ENCODE measurements at regions not wholly inside any gene's neighbourhood (a gene's known extent, or its start where the extent isn't known, plus 50 kb on each side); places are given as distances from the start of the nearest gene placed in this dataset.

DNA sequence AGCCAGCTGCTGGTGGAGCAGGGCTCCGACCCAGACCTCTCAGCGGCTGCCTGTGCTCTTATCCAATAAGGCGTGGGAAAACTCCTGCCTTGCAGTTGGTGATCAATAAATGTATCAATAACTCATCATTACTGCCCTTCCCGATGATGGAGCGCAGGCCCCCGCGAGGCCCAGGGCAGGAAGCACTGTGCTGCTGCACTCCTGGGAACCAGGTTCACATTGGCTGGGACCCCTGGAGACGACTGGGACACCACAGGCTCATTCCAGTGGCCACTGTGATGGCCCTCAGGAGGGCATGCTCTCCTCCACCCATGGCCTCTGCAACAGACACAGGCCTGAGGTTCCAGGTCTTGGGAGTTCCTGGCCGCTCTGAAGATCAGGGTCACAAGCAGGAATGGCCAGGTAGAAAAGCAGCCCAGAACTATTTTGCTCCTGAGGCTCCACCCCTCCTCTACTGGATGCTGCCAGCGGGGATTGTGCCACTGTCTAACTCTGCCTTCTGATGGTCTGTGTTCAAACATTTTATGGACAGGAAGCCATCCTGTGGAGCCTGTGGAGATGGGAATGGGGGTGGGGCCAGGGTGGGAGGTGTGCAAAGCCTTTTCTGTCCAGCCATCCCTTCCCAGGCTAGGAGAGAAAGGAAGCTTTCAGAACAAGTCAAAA, 287.4 kb upstream of the ZMIZ1 start:
- H3K27me3 Mint-ChIP-seq (ENCODE audit: low read depth) = peaks cover 10% of the 10 kb centered on the region
- no peaks in the 10 kb centered on the region for H3K4me1 Mint-ChIP-seq (ENCODE audit: low read depth)
- no peaks in the 10 kb centered on the region for H3K9me3 Mint-ChIP-seq
- no peak overlapping the region for H3K4me3 Mint-ChIP-seq
- intact Hi-C loops (cut with micrococcal nuclease) = no loop called here
- DNase-seq = no peak
- CTCF ChIA-PET = no interaction called here
- no peaks in the 10 kb centered on the region for H3K36me3 Mint-ChIP-seq (ENCODE audit: low read depth)
- no peak overlapping the region for H3K27ac Mint-ChIP-seq

DNA sequence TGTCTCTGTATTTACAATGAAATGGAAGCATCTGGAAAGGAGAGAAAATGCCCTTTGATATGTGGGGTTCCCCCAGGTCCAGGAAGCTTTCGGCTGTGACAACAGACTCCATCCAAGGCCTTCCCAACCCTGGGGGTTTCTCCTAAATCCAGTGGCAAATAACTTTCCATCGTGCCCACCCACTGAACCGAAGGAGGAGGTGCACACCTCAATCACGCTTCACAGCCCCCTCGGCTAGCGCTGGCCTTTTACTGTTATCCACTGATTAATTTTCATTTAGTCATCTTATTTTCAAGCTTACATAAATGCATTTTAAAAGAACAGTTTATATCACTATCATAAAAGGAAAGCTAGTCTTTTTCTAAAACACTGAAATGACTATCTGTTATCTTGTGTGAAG, 286.8 kb upstream of the ZMIZ1 start:
- H3K4me3 Mint-ChIP-seq = no peak overlapping the region
- H3K4me1 Mint-ChIP-seq (ENCODE audit: low read depth) = no peaks in the 10 kb centered on the region
- H3K36me3 Mint-ChIP-seq (ENCODE audit: low read depth) = no peaks in the 10 kb centered on the region
- H3K27me3 Mint-ChIP-seq (ENCODE audit: low read depth) = peaks cover 10% of the 10 kb centered on the region
- intact Hi-C loops (cut with micrococcal nuclease) = no loop called here
- no peak for DNase-seq
- no peaks in the 10 kb centered on the region for H3K9me3 Mint-ChIP-seq
- CTCF ChIA-PET = no interaction called here
- no peak overlapping the region for H3K27ac Mint-ChIP-seq

DNA sequence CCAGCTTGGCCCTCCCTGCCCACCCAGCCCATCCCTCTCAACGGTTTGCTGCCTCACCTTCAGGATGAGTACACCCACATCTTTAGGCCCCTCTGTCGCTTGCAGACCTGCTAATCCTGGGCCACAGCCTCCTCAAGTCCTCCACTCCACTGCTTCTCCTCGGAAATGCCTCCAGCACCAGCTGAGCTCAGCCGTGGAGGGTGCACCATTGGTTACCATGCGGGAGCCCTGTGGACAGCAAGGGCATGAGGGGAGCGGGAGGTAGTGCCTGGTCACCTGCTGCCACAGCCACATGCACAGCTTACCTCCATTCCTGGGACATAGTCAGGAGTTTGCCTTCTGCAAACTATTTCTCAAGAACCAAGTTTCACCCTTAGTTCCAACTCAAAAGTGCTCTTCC, 286.3 kb upstream of the ZMIZ1 start:
- DNase-seq = no peak
- no peak overlapping the region for H3K4me3 Mint-ChIP-seq
- no peaks in the 10 kb centered on the region for H3K36me3 Mint-ChIP-seq (ENCODE audit: low read depth)
- no peaks in the 10 kb centered on the region for H3K4me1 Mint-ChIP-seq (ENCODE audit: low read depth)
- peaks cover 10% of the 10 kb centered on the region for H3K27me3 Mint-ChIP-seq (ENCODE audit: low read depth)
- intact Hi-C loops (cut with micrococcal nuclease) = no loop called here
- CTCF ChIA-PET = no interaction called here
- no peaks in the 10 kb centered on the region for H3K9me3 Mint-ChIP-seq
- no peak overlapping the region for H3K27ac Mint-ChIP-seq

DNA sequence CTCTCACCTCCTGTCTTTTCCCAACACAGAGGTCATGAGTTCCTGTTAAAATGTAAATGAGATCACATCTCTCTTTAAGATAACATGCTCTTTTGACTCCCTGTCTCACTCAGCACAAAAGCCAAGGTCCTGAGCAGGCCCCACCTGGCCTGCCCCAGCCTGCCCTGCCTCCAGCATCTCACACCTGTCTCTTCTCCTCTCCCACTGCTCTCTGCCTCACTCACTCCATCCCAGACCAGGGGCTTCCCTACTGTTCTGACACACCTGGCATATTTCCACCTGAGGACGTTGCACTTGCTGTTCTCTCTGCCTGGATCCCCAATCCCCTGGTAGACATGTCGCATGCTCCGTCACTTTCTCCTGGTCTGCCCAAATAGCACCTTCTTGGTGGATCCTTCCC, 285.0 kb upstream of the ZMIZ1 start:
- Mint-ChIP-seq H3K4me3 (no peak overlapping the region), H3K4me1 (ENCODE audit: low read depth) (no peaks in the 10 kb centered on the region), H3K9me3 (no peaks in the 10 kb centered on the region), H3K36me3 (ENCODE audit: low read depth) (no peaks in the 10 kb centered on the region), H3K27me3 (ENCODE audit: low read depth) (peaks cover 10% of the 10 kb centered on the region), H3K27ac (no peak overlapping the region)
- intact Hi-C loops (cut with micrococcal nuclease) = no loop called here
- CTCF ChIA-PET = no interaction called here
- no peak for DNase-seq

DNA sequence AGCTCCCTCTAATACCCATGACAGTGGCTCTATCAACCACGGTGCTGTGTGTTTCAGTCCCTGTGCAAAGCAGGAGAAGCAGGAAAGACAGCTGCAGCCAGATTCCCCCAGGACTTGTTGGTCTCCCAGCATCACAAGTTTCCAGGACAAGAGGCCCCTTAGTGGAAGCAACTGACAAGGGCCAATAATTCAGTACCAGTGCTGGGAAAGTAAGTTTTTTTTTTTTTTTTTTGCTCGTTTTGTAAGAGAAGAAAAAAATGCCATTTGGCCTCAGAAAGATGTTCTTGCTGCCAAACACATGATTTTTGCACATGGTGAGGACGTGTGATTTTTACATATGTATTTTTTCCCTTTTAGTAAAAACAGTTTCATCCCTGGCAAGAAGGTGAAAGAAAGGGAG, 284.2 kb upstream of the ZMIZ1 start:
- CTCF ChIA-PET = no interaction called here
- intact Hi-C loops (cut with micrococcal nuclease) = no loop called here
- no peak overlapping the region for H3K27ac Mint-ChIP-seq
- no peak for DNase-seq
- no peaks in the 10 kb centered on the region for H3K9me3 Mint-ChIP-seq
- no peaks in the 10 kb centered on the region for H3K4me1 Mint-ChIP-seq (ENCODE audit: low read depth)
- no peak overlapping the region for H3K4me3 Mint-ChIP-seq
- no peaks in the 10 kb centered on the region for H3K36me3 Mint-ChIP-seq (ENCODE audit: low read depth)
- H3K27me3 Mint-ChIP-seq (ENCODE audit: low read depth) = peaks cover 10% of the 10 kb centered on the region

DNA sequence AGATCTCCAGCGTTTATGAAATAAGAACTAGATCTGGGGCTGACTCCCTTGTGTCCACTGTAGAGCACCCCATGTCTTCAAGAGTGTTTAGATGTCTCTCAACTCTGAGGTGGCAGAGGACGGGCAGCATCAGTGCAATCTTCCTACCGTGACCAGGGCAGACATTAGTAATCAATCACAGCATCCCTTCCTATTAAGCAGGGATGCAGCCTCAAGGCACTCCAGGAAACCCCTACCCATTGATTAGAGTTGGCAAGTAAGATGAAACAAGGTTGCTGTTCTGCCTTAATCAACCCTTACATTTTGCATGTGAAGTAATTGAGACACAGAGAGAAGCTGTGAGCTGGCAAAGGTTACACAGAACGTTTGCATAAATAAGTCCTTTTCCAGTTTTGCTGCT, 283.7 kb upstream of the ZMIZ1 start:
- DNase-seq = no peak
- Mint-ChIP-seq H3K36me3 (ENCODE audit: low read depth) (no peaks in the 10 kb centered on the region), H3K9me3 (no peaks in the 10 kb centered on the region), H3K4me1 (ENCODE audit: low read depth) (no peaks in the 10 kb centered on the region), H3K27me3 (ENCODE audit: low read depth) (peaks cover 10% of the 10 kb centered on the region), H3K27ac (no peak overlapping the region), H3K4me3 (no peak overlapping the region)
- intact Hi-C loops (cut with micrococcal nuclease) = no loop called here
- CTCF ChIA-PET = no interaction called here

DNA sequence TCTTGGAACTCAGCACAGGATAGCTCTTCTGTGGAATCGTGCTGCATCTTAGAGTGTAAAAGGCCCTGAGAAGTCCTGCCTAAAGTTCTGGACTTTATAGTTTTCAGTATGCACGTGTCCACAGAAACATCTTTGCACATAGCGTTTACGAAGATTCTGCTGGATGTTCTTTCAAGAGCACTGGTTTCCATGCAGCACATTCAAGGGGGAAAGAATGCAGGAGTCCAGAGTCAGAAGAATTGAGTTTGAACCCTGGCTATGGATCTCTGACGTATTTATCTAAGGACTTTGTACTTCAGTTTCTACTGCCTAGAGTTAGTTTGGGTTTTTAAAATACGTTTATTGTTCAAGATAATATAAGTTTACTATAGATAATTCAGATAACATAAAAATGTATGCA, 282.8 kb upstream of the ZMIZ1 start:
- intact Hi-C loops (cut with micrococcal nuclease) = no loop called here
- CTCF ChIA-PET = interaction anchor here (1.1 kb wide), 1 partner anchor 29 kb away, joined by 3 read pairs; no protein-coding TSS in a partner anchor

DNA sequence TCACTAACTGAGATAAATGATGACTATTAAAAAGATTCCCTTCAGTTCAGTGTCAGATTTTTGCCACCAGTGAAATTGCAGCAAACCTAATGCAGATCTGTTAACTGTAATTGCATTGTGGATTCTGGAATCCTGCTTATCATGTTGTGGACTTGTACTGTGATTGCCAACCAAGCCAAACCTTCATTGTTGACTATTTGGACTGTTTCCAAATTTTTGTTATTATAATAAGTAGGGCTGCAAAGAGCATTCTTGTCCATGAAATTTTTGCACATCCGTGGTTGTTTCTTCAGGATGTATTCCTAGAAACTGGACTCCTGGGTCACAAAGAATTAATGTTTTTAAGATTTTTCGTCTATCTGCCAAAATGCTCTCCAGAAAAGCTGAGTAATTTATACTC, 281.6 kb upstream of the ZMIZ1 start:
- Mint-ChIP-seq H3K9me3 (no peaks in the 10 kb centered on the region), H3K4me1 (ENCODE audit: low read depth) (no peaks in the 10 kb centered on the region), H3K36me3 (ENCODE audit: low read depth) (no peaks in the 10 kb centered on the region), H3K4me3 (no peak overlapping the region), H3K27ac (no peak overlapping the region), H3K27me3 (ENCODE audit: low read depth) (peaks cover 11% of the 10 kb centered on the region)
- intact Hi-C loops (cut with micrococcal nuclease) = no loop called here
- CTCF ChIA-PET = interaction anchor here (1.1 kb wide), 1 partner anchor 31 kb away, joined by 3 read pairs; no protein-coding TSS in a partner anchor
- no peak for DNase-seq

More for the DNA sequence above, 282.8 kb upstream of the ZMIZ1 start:
- no peaks in the 10 kb centered on the region for H3K4me1 Mint-ChIP-seq (ENCODE audit: low read depth)
- H3K27me3 Mint-ChIP-seq (ENCODE audit: low read depth) = peaks cover 11% of the 10 kb centered on the region
- no peak overlapping the region for H3K27ac Mint-ChIP-seq
- H3K36me3 Mint-ChIP-seq (ENCODE audit: low read depth) = no peaks in the 10 kb centered on the region
- H3K4me3 Mint-ChIP-seq = no peak overlapping the region
- no peaks in the 10 kb centered on the region for H3K9me3 Mint-ChIP-seq
- DNase-seq = no peak

DNA sequence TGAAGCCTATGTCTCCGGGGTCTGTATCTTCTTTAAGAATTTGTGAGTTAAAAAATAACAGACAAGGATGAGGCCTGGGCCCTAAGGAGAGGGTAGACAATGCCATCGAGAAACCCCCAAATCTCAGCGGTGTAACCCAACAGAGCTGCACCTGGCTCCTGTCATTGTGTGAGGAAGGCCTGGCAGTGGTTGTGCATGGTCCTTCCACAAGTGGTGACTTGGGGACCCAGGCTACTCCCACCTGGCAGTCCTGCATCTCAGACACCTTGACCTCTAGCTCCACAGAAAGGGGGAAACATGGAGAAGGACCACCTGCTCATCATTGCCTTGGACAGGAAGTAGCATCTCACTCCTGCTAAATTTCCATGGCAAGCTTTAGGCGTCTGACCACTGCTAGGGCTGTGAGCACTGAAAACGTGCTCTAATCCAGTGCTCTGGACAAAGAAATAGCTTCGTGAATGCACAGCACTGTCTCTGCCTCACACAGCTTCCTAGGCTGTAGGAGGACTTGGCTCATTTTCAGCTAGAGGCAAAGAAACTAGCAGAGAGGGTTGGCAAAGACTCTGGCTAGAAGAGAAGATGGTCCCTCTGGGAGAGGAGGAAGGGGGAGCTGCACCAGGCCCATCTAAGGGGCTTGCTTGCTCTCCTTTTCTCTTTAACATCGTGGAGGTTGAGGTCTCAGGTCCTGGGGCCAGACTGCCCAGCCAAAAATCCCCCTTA, 273.9 kb upstream of the ZMIZ1 start:
- no peak overlapping the region for H3K27ac Mint-ChIP-seq
- intact Hi-C loops (cut with micrococcal nuclease) = no loop called here
- no peak for DNase-seq
- H3K27me3 Mint-ChIP-seq (ENCODE audit: low read depth) = peaks cover 1% of the 10 kb centered on the region
- H3K36me3 Mint-ChIP-seq (ENCODE audit: low read depth) = no peaks in the 10 kb centered on the region
- no peaks in the 10 kb centered on the region for H3K9me3 Mint-ChIP-seq
- H3K4me1 Mint-ChIP-seq (ENCODE audit: low read depth) = no peaks in the 10 kb centered on the region
- H3K4me3 Mint-ChIP-seq = no peak overlapping the region
- CTCF ChIA-PET = no interaction called here

DNA sequence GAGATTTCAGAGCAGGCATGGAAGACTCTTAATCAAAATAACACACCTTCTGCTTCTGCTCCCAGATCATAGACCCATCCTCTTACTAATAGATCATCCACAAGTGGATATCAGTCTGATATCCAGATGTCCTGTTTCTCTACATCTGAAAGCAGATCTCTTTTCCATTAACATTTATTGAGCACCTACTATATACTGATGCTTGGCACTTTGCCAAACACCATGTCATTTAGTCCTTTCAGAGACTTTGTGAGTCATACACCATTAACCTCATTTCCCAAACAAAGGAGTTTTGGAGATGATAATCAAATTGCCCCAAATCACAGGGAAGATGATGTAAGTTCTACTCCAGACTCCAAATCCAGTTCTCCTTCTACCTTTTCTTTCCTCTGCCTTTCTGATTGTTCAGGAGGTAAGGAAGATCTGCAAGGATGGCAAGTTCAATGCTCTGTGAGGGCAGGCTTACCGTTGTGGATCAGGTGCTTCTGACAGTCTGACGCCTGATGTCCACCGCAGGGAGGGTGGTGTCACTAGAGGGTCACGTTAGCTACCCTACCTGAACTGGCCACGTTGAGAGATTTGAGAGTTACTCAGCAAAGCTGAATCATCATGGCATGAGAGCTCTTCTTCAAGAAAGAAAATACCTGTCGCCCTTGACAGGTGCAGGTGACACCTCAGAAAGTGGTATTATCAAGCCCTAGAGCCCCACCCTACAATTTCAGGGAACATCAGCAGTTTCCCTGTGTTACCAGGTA, 269.6 kb upstream of the ZMIZ1 start:
- Mint-ChIP-seq H3K4me1 (ENCODE audit: low read depth) (no peaks in the 10 kb centered on the region), H3K9me3 (no peaks in the 10 kb centered on the region), H3K27ac (no peak overlapping the region), H3K27me3 (ENCODE audit: low read depth) (no peaks in the 10 kb centered on the region), H3K4me3 (no peak overlapping the region), H3K36me3 (ENCODE audit: low read depth) (no peaks in the 10 kb centered on the region)
- intact Hi-C loops (cut with micrococcal nuclease) = no loop called here
- DNase-seq = no peak
- CTCF ChIA-PET = no interaction called here

DNA sequence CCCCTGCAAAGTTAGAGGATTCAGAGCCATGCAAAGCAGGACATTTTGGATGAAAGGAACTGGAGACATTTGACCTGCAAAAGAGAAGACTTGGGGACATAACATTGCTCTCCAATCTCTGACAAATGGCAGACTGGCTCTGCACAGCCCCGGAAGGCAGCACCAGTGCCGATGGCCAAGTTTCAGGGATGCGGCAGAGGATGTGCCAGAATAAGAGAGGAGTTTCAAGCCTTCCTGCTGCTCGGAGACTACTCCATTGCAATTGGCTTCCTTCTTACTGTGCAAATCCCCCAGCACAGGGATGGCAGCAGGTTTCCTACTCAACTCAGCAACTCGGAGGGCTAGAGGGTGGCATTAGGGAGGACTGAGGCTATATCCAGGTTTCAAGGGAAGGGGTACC, 268.8 kb upstream of the ZMIZ1 start:
- no peak overlapping the region for H3K4me3 Mint-ChIP-seq
- CTCF ChIA-PET = no interaction called here
- H3K36me3 Mint-ChIP-seq (ENCODE audit: low read depth) = no peaks in the 10 kb centered on the region
- H3K27ac Mint-ChIP-seq = no peak overlapping the region
- no peaks in the 10 kb centered on the region for H3K4me1 Mint-ChIP-seq (ENCODE audit: low read depth)
- intact Hi-C loops (cut with micrococcal nuclease) = no loop called here
- no peaks in the 10 kb centered on the region for H3K27me3 Mint-ChIP-seq (ENCODE audit: low read depth)
- DNase-seq = no peak
- H3K9me3 Mint-ChIP-seq = no peaks in the 10 kb centered on the region

DNA sequence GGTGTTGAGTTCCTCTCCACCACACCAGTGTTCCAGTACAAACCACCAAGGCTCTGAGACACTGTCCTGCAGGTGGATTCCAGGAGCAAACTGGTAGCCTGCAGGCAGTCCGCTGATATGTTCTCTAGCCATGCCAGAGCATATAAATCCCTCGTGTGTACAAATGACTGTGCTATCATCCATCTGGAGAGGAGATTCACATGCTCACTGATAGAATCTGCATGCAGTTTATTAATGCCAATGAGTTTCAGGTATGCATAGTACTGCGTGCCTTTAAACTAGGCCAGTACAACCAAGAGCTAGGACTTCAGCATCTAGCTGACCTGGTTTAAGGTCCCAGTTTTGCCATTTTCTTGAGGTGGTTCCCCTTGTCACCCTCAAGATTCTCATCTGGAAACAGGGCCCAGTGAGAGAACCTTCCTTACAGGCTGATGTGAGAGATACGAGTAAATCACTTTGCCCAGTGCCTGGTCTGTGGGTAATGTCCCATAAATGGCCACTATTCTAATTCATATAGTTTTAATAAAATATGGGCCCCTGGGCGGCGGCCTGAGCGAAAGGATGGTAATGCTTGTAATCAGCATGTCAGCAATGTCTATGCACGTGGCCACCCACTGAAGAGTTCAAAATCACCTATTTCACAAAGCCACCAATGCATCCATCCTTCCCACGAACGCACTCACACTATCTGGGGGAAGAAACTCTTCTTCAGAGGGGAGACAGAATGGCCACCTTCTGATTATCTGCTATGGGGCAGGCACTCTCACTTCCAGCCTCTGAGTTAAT, 268.0 kb upstream of the ZMIZ1 start:
- H3K4me3 Mint-ChIP-seq = no peak overlapping the region
- H3K27ac Mint-ChIP-seq = no peak overlapping the region
- no peaks in the 10 kb centered on the region for H3K9me3 Mint-ChIP-seq
- no peaks in the 10 kb centered on the region for H3K4me1 Mint-ChIP-seq (ENCODE audit: low read depth)
- DNase-seq = no peak
- intact Hi-C loops (cut with micrococcal nuclease) = no loop called here
- no peaks in the 10 kb centered on the region for H3K36me3 Mint-ChIP-seq (ENCODE audit: low read depth)
- CTCF ChIA-PET = no interaction called here
- no peaks in the 10 kb centered on the region for H3K27me3 Mint-ChIP-seq (ENCODE audit: low read depth)

Data from activated naive CD4-positive, alpha-beta T cell treated with anti-CD3 and anti-CD28 coated beads for 36 hours (primary cell).